H9 (cell line): ENCODE measurements at regions not wholly inside any gene's neighbourhood (a gene's known extent, or its start where the extent isn't known, plus 50 kb on each side); places are given as distances from the start of the nearest gene placed in this dataset.

ENCODE experiments used
- DNase-seq: peaks from one replicate; pipeline ENCODE4 v3.0.0-alpha.2; 2017
- H2AFZ ChIP-seq: one replicate; pipeline ENCODE4 v1.6.1; 2013; ENCODE audit warnings: mild to moderate bottlenecking, low read length, control low read depth, moderate library complexity
- H2AK5ac ChIP-seq: 2 replicates; pipeline ENCODE4 v1.6.1; 2013; ENCODE audit warnings: low read length, control low read depth, mixed read lengths; ENCODE audit not compliant: insufficient read length
- H2BK120ac ChIP-seq: one replicate; pipeline ENCODE4 v1.6.1; 2013; ENCODE audit warnings: low read depth, mild to moderate bottlenecking, low read length, control low read depth, inconsistent platforms; ENCODE audit not compliant: poor library complexity, severe bottlenecking
- H2BK12ac ChIP-seq: 2 replicates; pipeline ENCODE4 v1.6.1; 2013; ENCODE audit warnings: low read length, control low read depth, mixed read lengths, low read depth; ENCODE audit not compliant: insufficient read length
- H2BK15ac ChIP-seq: 2 replicates; pipeline ENCODE4 v1.6.1; 2013; ENCODE audit warnings: low read depth, low read length, control low read depth
- H2BK20ac ChIP-seq: one replicate; pipeline ENCODE4 v1.6.1; 2013; ENCODE audit warnings: low read depth, mild to moderate bottlenecking, low read length, control low read depth, inconsistent platforms; ENCODE audit not compliant: poor library complexity, severe bottlenecking
- H2BK5ac ChIP-seq: 2 replicates; pipeline ENCODE4 v1.6.1; 2013; ENCODE audit warnings: low read length, control low read depth, mixed read lengths; ENCODE audit not compliant: insufficient read length
- H3K14ac ChIP-seq: 2 replicates; pipeline ENCODE4 v1.6.1; 2013; ENCODE audit warnings: low read length, control low read depth; ENCODE audit not compliant: insufficient read depth
- H3K18ac ChIP-seq: 2 replicates; pipeline ENCODE4 v1.6.1; 2013; ENCODE audit warnings: low read depth, mild to moderate bottlenecking, mixed read lengths, low read length, control low read depth; ENCODE audit not compliant: insufficient read length
- H3K23ac ChIP-seq: 2 replicates; pipeline ENCODE4 v1.6.1; 2013; ENCODE audit warnings: low read length, control low read depth, mixed read lengths, low read depth; ENCODE audit not compliant: insufficient read length
- H3K23me2 ChIP-seq: 2 replicates; pipeline ENCODE4 v1.6.1; 2013; ENCODE audit warnings: low read depth, mild to moderate bottlenecking, mixed read lengths, low read length, control low read depth; ENCODE audit not compliant: insufficient read length, poor library complexity, severe bottlenecking
- H3K27ac ChIP-seq: 2 replicates; pipeline ENCODE4 v1.5.1; 2013; ENCODE audit warnings: low read length, control low read depth, mixed read lengths, low read depth; ENCODE audit not compliant: insufficient read length
- H3K27me3 ChIP-seq: 2 replicates; pipeline ENCODE4 v1.6.1; 2013; ENCODE audit warnings: low read length, control low read depth, inconsistent platforms; ENCODE audit not compliant: insufficient read depth
- H3K4ac ChIP-seq: 2 replicates; pipeline ENCODE4 v1.6.1; 2013; ENCODE audit warnings: low read depth, mild to moderate bottlenecking, control low read depth, inconsistent platforms, low read length, moderate library complexity
- H3K4me1 ChIP-seq: 2 replicates; pipeline ENCODE4 v1.6.1; 2013; ENCODE audit warnings: low read length, control low read depth, inconsistent platforms; ENCODE audit not compliant: insufficient read depth
- H3K4me2 ChIP-seq: 2 replicates; pipeline ENCODE4 v1.6.1; 2013; ENCODE audit warnings: low read length, control low read depth, mixed read lengths; ENCODE audit not compliant: insufficient read length, insufficient read depth
- H3K56ac ChIP-seq: 2 replicates; pipeline ENCODE4 v1.6.1; 2013; ENCODE audit warnings: low read depth, mild to moderate bottlenecking, mixed read lengths, low read length, control low read depth; ENCODE audit not compliant: insufficient read length
- H3K79me1 ChIP-seq: 2 replicates; pipeline ENCODE4 v1.6.1; 2013; ENCODE audit warnings: low read depth, mild to moderate bottlenecking, moderate library complexity, low read length, control low read depth, inconsistent platforms; ENCODE audit not compliant: insufficient read depth, poor library complexity, severe bottlenecking
- H3K79me2 ChIP-seq: 2 replicates; pipeline ENCODE4 v1.6.1; 2013; ENCODE audit warnings: low read length, control low read depth, inconsistent platforms; ENCODE audit not compliant: insufficient read depth
- H3K9ac ChIP-seq: 2 replicates; pipeline ENCODE4 v1.6.1; 2013; ENCODE audit warnings: low read length, control low read depth, mixed read lengths; ENCODE audit not compliant: insufficient read length; ENCODE audit errors: extremely low read depth
- H3K9me3 ChIP-seq: one replicate; pipeline ENCODE4 v1.6.1; 2013; ENCODE audit warnings: low read depth, low read length, inconsistent platforms; ENCODE audit not compliant: control insufficient read depth
- H3T11ph ChIP-seq: one replicate; pipeline ENCODE4 v1.6.1; 2013; ENCODE audit warnings: mild to moderate bottlenecking, low read length, control low read depth, inconsistent platforms
- H4K20me1 ChIP-seq: one replicate; pipeline ENCODE4 v1.6.1; 2013; ENCODE audit not compliant: control insufficient read depth, insufficient read length, insufficient read depth
- H4K5ac ChIP-seq: 2 replicates; pipeline ENCODE4 v1.6.1; 2013; ENCODE audit warnings: low read depth, mild to moderate bottlenecking, mixed read lengths, low read length, control low read depth; ENCODE audit not compliant: insufficient read length
- H4K8ac ChIP-seq: replicated peaks from 2 replicates; pipeline ENCODE4 v1.6.1; 2013; ENCODE audit warnings: low read length, control low read depth, mixed read lengths, low read depth; ENCODE audit not compliant: insufficient read length
- H4K91ac ChIP-seq: 2 replicates; pipeline ENCODE4 v1.6.1; 2013; ENCODE audit warnings: low read depth, mild to moderate bottlenecking, moderate library complexity, mixed read lengths, low read length, control low read depth; ENCODE audit not compliant: insufficient read length
- H3K27ac Mint-ChIP-seq, 3 experiments: 2 replicates in 2 of 3; 3 replicates in 1 of 3; pipeline ENCODE4 v1.8.0; 2020 to 2021; ENCODE audit warnings: mixed read lengths in 3 of 3, mild to moderate bottlenecking in 1 of 3, moderate library complexity in 1 of 3
- H3K27me3 Mint-ChIP-seq: 2 replicates; pipeline ENCODE4 v1.8.0; 2021; ENCODE audit warnings: low read depth, mild to moderate bottlenecking, moderate library complexity, mixed read lengths
- H3K36me3 Mint-ChIP-seq, 3 experiments: 2 replicates in 2 of 3; 3 replicates in 1 of 3; pipeline ENCODE4 v1.8.0; 2020 to 2021; ENCODE audit warnings: low read depth in 3 of 3, mixed read lengths in 3 of 3; ENCODE audit not compliant: insufficient read depth in 1 of 3
- H3K4me1 Mint-ChIP-seq, 2 experiments: 2 replicates each; pipeline ENCODE4 v1.8.0; 2020; ENCODE audit warnings: mixed read lengths in 2 of 2
- H3K4me3 Mint-ChIP-seq, 2 experiments: 2 replicates in 1 of 2; 3 replicates in 1 of 2; pipeline ENCODE4 v1.8.0; 2020 to 2021; ENCODE audit warnings: mild to moderate bottlenecking in 2 of 2, mixed read lengths in 2 of 2, moderate library complexity in 1 of 2
- H3K9me3 Mint-ChIP-seq, 2 experiments: 2 replicates in 1 of 2; 3 replicates in 1 of 2; pipeline ENCODE4 v1.8.0; 2020; ENCODE audit warnings: mild to moderate bottlenecking in 2 of 2, mixed read lengths in 2 of 2, moderate library complexity in 1 of 2
- CTCF ChIP-seq: fragments of 200-600 bp; sonication (generic); conservative IDR thresholded peaks from 3 replicates; pipeline ENCODE4 v1.8.0; 2021; ENCODE audit warnings: antibody characterized with exemption, mild to moderate bottlenecking
- WGBS: extraction: QIAGEN DNeasy Blood & Tissue Kit; methylation state at CpG from one replicate; pipeline ENCODE4 v1.1.7; 2013; ENCODE audit warnings: missing lambda C conversion rate, low lambda C conversion rate, mixed read lengths; ENCODE audit not compliant: insufficient read length; ENCODE audit errors: extremely low coverage; 5-methylcytosine and 5-hydroxymethylcytosine counted together

- Histone ChIP-seq H2AFZ (no peak overlapping the region), H3K9ac (no peak overlapping the region), H3K79me1 (no peaks in the 10 kb centered on the region), H3K23me2 (no peaks in the 10 kb centered on the region), H3K27me3 (no peaks in the 10 kb centered on the region), H4K91ac (no peak overlapping the region), H2BK120ac (no peak overlapping the region), H3K56ac (no peak overlapping the region), H2BK12ac (no peak overlapping the region), H3K4me2 (no peak overlapping the region), H3K14ac (peak overlapping the region; percentile 57; the same call in 1 of the 2 replicates), H3K4me1 (peaks cover 4% of the 10 kb centered on the region; the same call in 1 of the 2 replicates), H4K8ac (no peak overlapping the region), H3K23ac (no peak overlapping the region), H3K79me2 (no peaks in the 10 kb centered on the region), H2BK5ac (no peak overlapping the region), H4K5ac (no peak overlapping the region), H2AK5ac (no peak overlapping the region), H3K27ac (no peak overlapping the region), H3T11ph (no peak overlapping the region), H3K9me3 (no peaks in the 10 kb centered on the region), H3K4ac (no peak overlapping the region), H3K18ac (no peak overlapping the region), H2BK20ac (no peak overlapping the region), H4K20me1 (no peaks in the 10 kb centered on the region), H2BK15ac (no peak overlapping the region)
- no peaks in the 10 kb centered on the region for H3K36me3 Mint-ChIP-seq
- peaks cover 18% of the 10 kb centered on the region for H3K27me3 Mint-ChIP-seq
- peak; percentile 26 for DNase-seq
- H3K9me3 Mint-ChIP-seq = no peaks in the 10 kb centered on the region
- no peak for TF ChIP-seq CTCF
- H3K27ac Mint-ChIP-seq = 0 out of 7 replicates have a peak overlapping the region, but pooled peaks of 1 of the 3 experiments have one; percentile 34
- peak overlapping the region in 1 of 2 experiments; percentile 41; a peak in 2 of 5 replicates for H3K4me3 Mint-ChIP-seq
- peaks cover 15 to 19% of the 10 kb centered on the region in 2 experiments for H3K4me1 Mint-ChIP-seq
- WGBS = no CpG with 5 or more reads among the region's 43 CpGs
Observed at GRCh38 chr20:63130658-63131577, 85.0 kb downstream of the YTHDF1 start.
